HEK293 (cell line): ENCODE measurements at regions not wholly inside any gene's neighbourhood (a gene's known extent, or its start where the extent isn't known, plus 50 kb on each side); places are given as distances from the start of the nearest gene placed in this dataset.

Experiments used
- ZBTB10 ChIP-seq: fragments of 450-650 bp; formaldehyde crosslinking; IDR thresholded peaks from 2 replicates; pipeline ENCODE4 v1.5.1; 2016; ENCODE audit warnings: missing biosample characterization, missing genetic modification characterization
- ZBTB17 ChIP-seq: fragments of 450-650 bp; formaldehyde crosslinking; IDR thresholded peaks from 2 replicates; pipeline ENCODE4 v1.5.1; 2016; ENCODE audit warnings: missing biosample characterization, missing genetic modification characterization
- ZFP37 ChIP-seq: fragments of 450-650 bp; formaldehyde crosslinking; IDR thresholded peaks from 2 replicates; pipeline ENCODE4 v1.5.1; 2016; ENCODE audit warnings: missing biosample characterization, missing genetic modification characterization
- ZNF155 ChIP-seq: fragments of 450-650 bp; formaldehyde crosslinking; IDR thresholded peaks from 2 replicates; pipeline ENCODE4 v1.5.1; 2016; ENCODE audit warnings: missing biosample characterization, missing genetic modification characterization
- ZNF157 ChIP-seq: fragments of 450-650 bp; formaldehyde crosslinking; IDR thresholded peaks from 2 replicates; pipeline ENCODE4 v1.5.1; 2016; ENCODE audit warnings: missing biosample characterization, missing genetic modification characterization
- ZNF280D ChIP-seq: fragments of 450-650 bp; formaldehyde crosslinking; IDR thresholded peaks from 2 replicates; pipeline ENCODE4 v1.5.1; 2016; ENCODE audit warnings: missing biosample characterization, missing genetic modification characterization
- ZNF311 ChIP-seq: fragments of 450-650 bp; formaldehyde crosslinking; IDR thresholded peaks from 2 replicates; pipeline ENCODE4 v1.5.1; 2017; ENCODE audit warnings: missing biosample characterization, missing genetic modification characterization, borderline replicate concordance
- ZNF513 ChIP-seq: fragments of 450-650 bp; IDR thresholded peaks from 2 replicates; pipeline ENCODE4 v1.5.1; 2018; ENCODE audit warnings: missing biosample characterization, missing genetic modification characterization
- ZNF660 ChIP-seq: fragments of 450-650 bp; IDR thresholded peaks from 2 replicates; pipeline ENCODE4 v1.5.1; 2018; ENCODE audit warnings: missing biosample characterization, mild to moderate bottlenecking, missing genetic modification characterization
- ZNF707 ChIP-seq: fragments of 450-650 bp; formaldehyde crosslinking; IDR thresholded peaks from 2 replicates; pipeline ENCODE4 v1.5.1; 2016; ENCODE audit warnings: missing biosample characterization, missing genetic modification characterization
- ZNF777 ChIP-seq: fragments of 450-650 bp; formaldehyde crosslinking; IDR thresholded peaks from 2 replicates; pipeline ENCODE4 v1.5.1; 2017; ENCODE audit warnings: missing biosample characterization, missing genetic modification characterization, borderline replicate concordance
- TF ChIP-seq, protein P1 (sequence below): fragments of 450-650 bp; formaldehyde crosslinking; IDR thresholded peaks from 2 replicates; pipeline ENCODE4 v1.5.1; 2016; ENCODE audit warnings: missing biosample characterization, missing genetic modification characterization

- TF ChIP-seq ZNF707 (tag by site-specific recombination) (no peak), ZNF513 (no peak), ZNF157 (no peak), ZNF280D (tag by site-specific recombination) (no peak), ZNF155 (tag by site-specific recombination) (no peak), ZNF660 (no peak), ZNF777 (tag by site-specific recombination) (no peak), ZBTB10 (tag by site-specific recombination) (no peak), ZFP37 (tag by site-specific recombination) (no peak), ZBTB17 (no peak), ZNF311 (tag by site-specific recombination) (no peak)
- TF ChIP-seq, protein P1, sequence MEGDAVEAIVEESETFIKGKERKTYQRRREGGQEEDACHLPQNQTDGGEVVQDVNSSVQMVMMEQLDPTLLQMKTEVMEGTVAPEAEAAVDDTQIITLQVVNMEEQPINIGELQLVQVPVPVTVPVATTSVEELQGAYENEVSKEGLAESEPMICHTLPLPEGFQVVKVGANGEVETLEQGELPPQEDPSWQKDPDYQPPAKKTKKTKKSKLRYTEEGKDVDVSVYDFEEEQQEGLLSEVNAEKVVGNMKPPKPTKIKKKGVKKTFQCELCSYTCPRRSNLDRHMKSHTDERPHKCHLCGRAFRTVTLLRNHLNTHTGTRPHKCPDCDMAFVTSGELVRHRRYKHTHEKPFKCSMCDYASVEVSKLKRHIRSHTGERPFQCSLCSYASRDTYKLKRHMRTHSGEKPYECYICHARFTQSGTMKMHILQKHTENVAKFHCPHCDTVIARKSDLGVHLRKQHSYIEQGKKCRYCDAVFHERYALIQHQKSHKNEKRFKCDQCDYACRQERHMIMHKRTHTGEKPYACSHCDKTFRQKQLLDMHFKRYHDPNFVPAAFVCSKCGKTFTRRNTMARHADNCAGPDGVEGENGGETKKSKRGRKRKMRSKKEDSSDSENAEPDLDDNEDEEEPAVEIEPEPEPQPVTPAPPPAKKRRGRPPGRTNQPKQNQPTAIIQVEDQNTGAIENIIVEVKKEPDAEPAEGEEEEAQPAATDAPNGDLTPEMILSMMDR = no peak
Measured at GRCh38 chr2:207276248-207276647, 110.5 kb upstream of the KLF7 start.
